ENCODE measurements at regions not wholly inside any gene's neighbourhood (a gene's known extent, or its start where the extent isn't known, plus 50 kb on each side); places are given as distances from the start of the nearest gene placed in this dataset.
"Not testable (repeated sequence)": the region's sequence is repeated elsewhere in the genome, so short reads cannot be mapped to it uniquely, and the experiment has no call there.

DNA sequence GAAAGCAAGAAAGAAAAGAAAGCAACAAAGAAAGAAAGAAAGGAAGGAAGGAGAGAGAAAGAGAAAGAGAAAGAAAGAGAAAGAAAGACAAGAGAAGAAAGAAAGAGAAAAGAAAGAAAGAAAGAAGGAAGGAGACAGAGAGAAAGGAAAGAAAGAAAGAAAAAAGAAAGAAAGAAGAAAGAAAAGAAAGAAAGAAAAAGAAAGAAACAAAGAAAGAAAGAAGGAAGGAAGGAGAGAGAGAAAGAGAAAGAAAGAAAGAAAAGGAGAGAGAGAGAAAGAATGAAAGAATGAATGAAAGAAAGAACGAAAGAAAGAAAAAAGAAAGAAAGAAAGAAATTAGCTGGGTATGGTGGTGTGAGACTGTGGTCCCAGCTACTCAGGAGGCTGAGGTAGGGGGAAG lies 400.1 kb upstream of the MDGA2 start:
- DNase-seq (ENCODE audit: low spot score), result no peak

GRCh38 chr14:48052973-48053372 lies 377.6 kb upstream of the MDGA2 start:
- DNase-seq (ENCODE audit: low spot score), result no peak

DNA sequence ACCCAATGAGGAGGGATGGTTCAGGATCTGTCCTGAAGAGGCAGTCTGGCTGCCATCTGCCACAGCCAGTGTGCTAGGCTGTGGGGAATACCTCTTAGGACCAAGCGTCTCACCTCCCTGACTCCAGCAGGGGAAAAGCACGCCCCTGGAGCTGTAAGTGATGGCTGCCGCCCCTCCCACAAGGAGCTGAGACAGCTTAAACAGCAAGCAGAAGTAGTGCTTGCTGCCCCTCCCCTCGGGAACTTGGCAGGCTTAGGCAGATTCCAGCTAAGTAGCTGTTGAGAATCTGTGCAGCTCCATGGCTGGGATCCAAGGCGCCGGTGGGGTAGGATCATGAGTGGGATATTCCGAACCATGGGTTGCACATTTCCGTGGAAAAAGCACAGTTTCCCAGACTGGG lies 360.4 kb upstream of the MDGA2 start:
- no peak for DNase-seq (ENCODE audit: low spot score)

- no peak for DNase-seq (ENCODE audit: low spot score)
These were observed 351.7 kb upstream of the MDGA2 start for GRCh38 chr14:48027115-48027514.

GRCh38 chr14:48023881-48024280 lies 348.5 kb upstream of the MDGA2 start:
- DNase-seq (ENCODE audit: low spot score), result no peak

GRCh38 chr14:48011484-48011883 lies 336.1 kb upstream of the MDGA2 start:
- DNase-seq (ENCODE audit: low spot score), result not testable (repeated sequence)

GRCh38 chr14:48008646-48009045 lies 333.2 kb upstream of the MDGA2 start:
- no peak for DNase-seq (ENCODE audit: low spot score)

- no peak for DNase-seq (ENCODE audit: low spot score)
These were observed 330.6 kb upstream of the MDGA2 start for GRCh38 chr14:48005986-48006385.

DNA sequence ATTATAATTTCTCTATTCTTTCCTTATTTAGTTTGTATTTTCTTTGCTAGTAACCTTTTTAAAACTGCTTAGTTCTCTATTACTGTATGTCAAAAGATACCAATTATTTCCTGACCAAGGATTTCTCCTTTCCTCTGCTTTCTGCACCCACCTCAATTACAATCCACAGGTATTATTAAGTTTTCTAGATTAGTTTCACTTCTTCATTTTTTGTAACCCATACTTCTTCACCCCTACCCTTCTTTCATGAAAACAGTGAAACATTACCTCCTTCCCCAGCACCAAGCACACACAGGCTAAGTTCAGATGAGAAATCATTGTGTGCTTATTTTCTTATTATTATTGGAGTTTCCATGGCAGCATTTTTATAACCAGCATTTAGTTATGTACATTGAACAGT lies 318.5 kb upstream of the MDGA2 start:
- no peak for DNase-seq (ENCODE audit: low spot score)

- no peak for DNase-seq (ENCODE audit: low spot score)
These were observed 312.8 kb upstream of the MDGA2 start for GRCh38 chr14:47988175-47988574.

- no peak for DNase-seq (ENCODE audit: low spot score)
These were observed 303.5 kb upstream of the MDGA2 start for GRCh38 chr14:47978871-47979270.

GRCh38 chr14:47976139-47976538 lies 300.7 kb upstream of the MDGA2 start:
- DNase-seq (ENCODE audit: low spot score), result no peak

GRCh38 chr14:47966076-47966810 lies 290.8 kb upstream of the MDGA2 start:
- peak; percentile 90 for DNase-seq (ENCODE audit: low spot score)

DNA sequence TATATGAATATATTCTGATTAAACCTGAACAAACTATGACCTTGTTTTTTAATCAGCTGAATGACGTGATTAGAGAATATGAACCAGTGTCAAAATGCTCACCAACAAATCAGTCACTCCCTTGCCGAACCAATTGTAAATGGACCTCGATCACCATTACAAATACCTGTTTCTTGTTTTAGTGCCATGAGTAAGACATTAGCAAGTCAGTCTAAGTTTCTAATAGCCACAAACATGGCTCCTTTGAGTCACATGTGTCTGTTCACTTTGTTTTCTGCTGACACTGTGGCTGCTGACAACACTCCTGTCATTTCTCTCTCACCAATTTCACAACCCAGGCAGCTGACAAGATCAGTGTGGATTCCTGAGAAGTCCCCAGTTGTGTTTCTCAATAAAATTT lies 286.2 kb upstream of the MDGA2 start:
- DNase-seq (ENCODE audit: low spot score), result no peak

DNA sequence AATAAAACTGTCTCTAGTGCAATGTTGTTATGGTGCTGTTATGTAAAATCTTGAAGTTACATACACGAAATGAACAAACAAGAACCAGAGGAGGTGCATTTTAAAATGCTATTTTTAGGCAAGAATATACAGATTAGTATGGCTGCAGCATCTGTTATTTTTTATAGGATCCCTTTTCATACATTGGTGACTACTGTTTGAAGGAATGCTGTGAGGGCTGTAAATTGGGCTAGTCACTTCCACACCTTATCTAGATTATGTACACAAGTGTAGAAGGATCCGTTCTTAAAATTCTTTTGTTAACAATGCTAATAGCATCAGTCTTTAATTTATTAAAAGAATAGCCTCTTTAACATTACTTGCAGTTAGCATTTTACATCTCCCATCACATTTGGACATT lies 284.3 kb upstream of the MDGA2 start:
- no peak for DNase-seq (ENCODE audit: low spot score)

- no peak for DNase-seq (ENCODE audit: low spot score)
These were observed 273.6 kb upstream of the MDGA2 start for GRCh38 chr14:47949006-47949405.

GRCh38 chr14:47935332-47935731 lies 259.9 kb upstream of the MDGA2 start:
- no peak for DNase-seq (ENCODE audit: low spot score)

- DNase-seq (ENCODE audit: low spot score), result no peak
These were observed 253.9 kb upstream of the MDGA2 start for GRCh38 chr14:47929334-47929733.

- DNase-seq (ENCODE audit: low spot score), result no peak
These were observed 245.7 kb upstream of the MDGA2 start for GRCh38 chr14:47921133-47921532.

DNA sequence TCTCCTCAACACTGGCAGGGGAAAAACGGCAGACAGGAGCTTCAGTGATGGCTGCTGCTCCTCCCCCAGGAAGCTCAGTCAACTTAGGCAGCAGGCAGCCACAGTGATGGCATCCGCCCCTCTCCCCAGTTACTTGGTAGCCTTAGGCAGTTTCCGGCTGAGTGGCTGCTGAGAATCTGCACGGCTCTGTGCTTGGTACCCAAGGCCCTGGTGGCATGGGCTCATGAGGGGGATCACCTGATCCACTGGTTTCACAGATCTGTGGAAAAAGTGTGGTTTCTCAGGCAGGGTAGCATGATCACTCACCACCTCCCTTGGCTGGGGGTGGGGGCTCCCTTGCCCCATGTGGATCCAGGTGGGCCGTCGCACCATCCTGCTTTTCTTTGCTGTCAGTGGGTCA lies 244.6 kb upstream of the MDGA2 start:
- no peak for DNase-seq (ENCODE audit: low spot score)

- DNase-seq (ENCODE audit: low spot score), result no peak
These were observed 244.0 kb upstream of the MDGA2 start for GRCh38 chr14:47919334-47919846.

DNA sequence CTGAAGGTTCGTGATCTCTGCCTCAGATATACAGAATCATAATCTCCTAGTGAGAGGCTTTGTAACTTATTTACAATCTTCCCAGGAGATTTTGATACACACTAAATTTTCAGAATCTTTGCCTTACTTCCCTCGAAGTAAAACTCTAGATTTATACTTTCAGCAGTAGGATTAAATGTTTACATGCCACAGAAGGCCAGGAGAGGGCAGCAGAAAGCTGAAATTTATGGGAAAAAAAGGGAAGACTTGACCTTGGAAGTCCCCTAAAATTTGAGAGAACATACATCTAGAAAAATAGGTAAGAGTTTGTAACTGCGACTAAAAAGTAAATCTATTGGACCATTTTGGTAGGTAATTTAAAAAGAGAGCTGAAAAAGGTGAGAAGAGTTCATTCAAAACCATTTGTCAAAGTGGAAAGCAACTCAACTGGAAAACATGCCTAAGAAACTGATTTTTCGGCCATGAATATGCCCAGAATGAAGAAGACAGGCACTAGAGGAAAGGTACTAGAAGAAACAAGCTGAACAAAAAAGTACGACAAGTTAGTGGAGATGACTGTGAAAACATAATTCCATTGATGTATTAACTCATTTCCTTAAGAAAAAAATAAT lies 242.0 kb upstream of the MDGA2 start:
- peak; percentile 40 for DNase-seq (ENCODE audit: low spot score)

GRCh38 chr14:47901141-47901540 lies 225.7 kb upstream of the MDGA2 start:
- DNase-seq (ENCODE audit: low spot score), result not testable (repeated sequence)
